ENCODE measurements at regions not wholly inside any gene's neighbourhood (a gene's known extent, or its start where the extent isn't known, plus 50 kb on each side); places are given as distances from the start of the nearest gene placed in this dataset.
"Not testable (repeated sequence)": the region's sequence is repeated elsewhere in the genome, so short reads cannot be mapped to it uniquely, and the experiment has no call there.

DNA sequence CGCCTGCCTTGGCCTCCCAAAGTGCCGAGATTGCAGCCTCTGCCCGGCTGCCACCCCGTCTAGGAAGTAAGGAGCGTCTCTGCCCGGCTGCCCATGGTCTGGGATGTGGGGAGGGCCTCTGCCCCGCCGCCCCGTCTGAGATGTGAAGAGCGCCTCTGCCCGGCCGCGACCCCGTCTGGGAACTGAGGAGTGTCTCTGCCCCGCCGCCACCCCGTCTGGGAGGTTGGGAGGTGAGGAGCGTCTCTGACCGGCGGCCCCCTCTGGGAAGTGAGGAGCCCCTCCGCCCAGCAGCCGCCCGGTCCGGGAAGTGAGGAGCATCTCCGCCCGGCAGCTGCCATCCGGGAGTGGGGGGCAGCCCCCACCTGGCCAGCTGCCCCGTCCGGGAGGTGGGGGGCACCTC lies 699.2 kb upstream of the TMEFF2 start:
- H3K36me3 Mint-ChIP-seq; H3K4me3 Mint-ChIP-seq; H3K4me1 Mint-ChIP-seq; ATAC-seq; H3K27ac Mint-ChIP-seq; H3K9me3 Mint-ChIP-seq; DNase-seq (ENCODE audit: low spot score in 2 of 2): not testable (repeated sequence)

DNA sequence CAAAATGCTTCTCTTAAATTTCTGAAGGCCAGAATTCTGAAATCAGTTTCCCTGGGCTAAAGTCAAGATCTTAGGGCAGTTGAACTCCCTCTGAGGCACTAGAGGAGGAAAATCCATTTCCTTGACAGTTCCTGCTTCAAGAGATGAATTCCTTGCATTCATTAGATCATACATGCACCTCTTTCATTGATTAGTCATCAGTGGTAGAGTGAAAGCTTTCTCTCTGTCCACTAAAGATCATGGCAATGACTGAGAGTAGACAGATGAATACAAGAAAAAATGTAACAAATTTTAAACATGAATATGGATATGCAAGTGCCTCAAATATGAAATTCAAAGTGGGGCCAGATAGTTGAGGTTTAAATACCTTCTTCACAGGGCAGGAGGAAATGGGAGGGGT lies 693.4 kb upstream of the TMEFF2 start:
- Mint-ChIP-seq H3K27ac (no peak overlapping the region), H3K4me3 (no peak overlapping the region), H3K9me3 (peaks cover 3% of the 10 kb centered on the region), H3K4me1 (no peaks in the 10 kb centered on the region), H3K36me3 (no peaks in the 10 kb centered on the region)
- DNase-seq (ENCODE audit: low spot score in 2 of 2), result no peak
- no peak for ATAC-seq

DNA sequence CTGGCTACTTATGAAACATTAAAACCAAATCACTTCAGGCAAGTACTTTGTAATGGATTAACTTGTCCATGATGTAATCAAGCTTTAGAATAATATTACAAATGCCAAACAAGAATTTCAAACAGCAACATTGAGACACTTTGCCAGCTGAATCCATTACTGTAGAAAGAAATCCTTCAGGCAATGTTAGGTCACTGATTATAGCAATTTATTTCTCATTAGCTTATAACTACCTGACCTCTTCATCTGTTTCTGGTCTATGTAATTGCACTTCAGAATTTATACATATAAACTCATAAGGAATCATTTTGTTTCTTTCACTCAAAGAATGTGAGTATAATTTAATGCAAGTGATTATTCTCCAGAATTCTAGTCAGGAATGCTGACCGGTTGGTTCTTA lies 692.6 kb upstream of the TMEFF2 start:
- no peaks in the 10 kb centered on the region for H3K36me3 Mint-ChIP-seq
- H3K4me3 Mint-ChIP-seq, result no peak overlapping the region
- H3K4me1 Mint-ChIP-seq, result no peaks in the 10 kb centered on the region
- peaks cover 3% of the 10 kb centered on the region for H3K9me3 Mint-ChIP-seq
- ATAC-seq (no peak), DNase-seq (ENCODE audit: low spot score in 2 of 2) (no peak)
- H3K27ac Mint-ChIP-seq, result no peak overlapping the region

DNA sequence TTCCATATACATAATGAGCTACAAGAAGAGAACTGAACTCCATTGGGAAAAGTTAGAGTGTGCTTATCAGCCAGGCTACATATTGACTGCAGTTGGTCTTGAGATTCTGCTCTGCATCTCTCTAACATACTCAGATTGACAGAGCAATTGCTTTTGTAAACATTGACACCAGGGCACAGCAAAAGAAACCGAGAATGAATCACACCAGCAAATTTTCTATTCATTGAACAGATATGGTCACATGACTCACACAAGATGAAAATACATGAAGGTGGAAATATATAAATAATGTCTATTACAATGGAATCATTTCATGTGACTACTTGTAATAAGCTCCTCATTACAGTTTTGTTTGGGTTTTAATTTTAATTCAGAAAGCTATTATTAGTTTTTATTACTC lies 691.9 kb upstream of the TMEFF2 start:
- Mint-ChIP-seq H3K4me1 (no peaks in the 10 kb centered on the region), H3K27ac (no peak overlapping the region)
- no peak for DNase-seq (ENCODE audit: low spot score in 2 of 2)

DNA sequence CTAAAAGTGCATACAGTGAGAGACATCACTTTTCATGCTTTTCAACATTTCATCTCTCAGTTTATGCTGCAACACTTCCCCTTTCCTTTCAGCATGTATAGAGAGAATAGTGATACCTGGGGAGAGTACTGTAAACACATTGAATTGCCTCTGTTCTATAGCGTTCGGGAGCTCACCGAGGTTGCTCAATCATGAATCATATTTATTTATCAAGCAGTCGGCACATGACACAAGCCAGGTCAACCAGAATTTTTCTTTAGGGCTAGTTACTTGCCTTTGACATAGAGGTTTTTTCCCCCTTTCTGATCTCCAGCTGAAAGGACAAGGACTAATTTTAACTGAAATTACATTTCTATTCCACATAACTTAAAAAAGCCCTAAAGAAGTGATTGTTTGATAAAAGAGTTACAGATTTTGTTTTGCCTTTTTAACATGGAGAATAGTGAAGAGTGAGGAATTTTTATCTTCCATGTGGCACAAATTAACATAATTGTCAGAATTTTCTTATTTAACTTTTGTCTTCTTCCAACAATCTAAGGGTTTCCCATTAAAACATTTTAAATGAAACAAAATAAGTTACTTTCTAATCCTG lies 690.9 kb upstream of the TMEFF2 start:
- H3K27ac Mint-ChIP-seq, result no peak overlapping the region
- H3K36me3 Mint-ChIP-seq, result no peaks in the 10 kb centered on the region
- no peaks in the 10 kb centered on the region for H3K4me1 Mint-ChIP-seq
- no peak overlapping the region for H3K4me3 Mint-ChIP-seq
- H3K9me3 Mint-ChIP-seq, result peaks cover 3% of the 10 kb centered on the region
- no peak for ATAC-seq
- no peak for DNase-seq (ENCODE audit: low spot score in 2 of 2)

More for the DNA sequence above, 691.9 kb upstream of the TMEFF2 start:
- Mint-ChIP-seq H3K4me3 (no peak overlapping the region), H3K36me3 (no peaks in the 10 kb centered on the region), H3K9me3 (peaks cover 3% of the 10 kb centered on the region)
- no peak for ATAC-seq

DNA sequence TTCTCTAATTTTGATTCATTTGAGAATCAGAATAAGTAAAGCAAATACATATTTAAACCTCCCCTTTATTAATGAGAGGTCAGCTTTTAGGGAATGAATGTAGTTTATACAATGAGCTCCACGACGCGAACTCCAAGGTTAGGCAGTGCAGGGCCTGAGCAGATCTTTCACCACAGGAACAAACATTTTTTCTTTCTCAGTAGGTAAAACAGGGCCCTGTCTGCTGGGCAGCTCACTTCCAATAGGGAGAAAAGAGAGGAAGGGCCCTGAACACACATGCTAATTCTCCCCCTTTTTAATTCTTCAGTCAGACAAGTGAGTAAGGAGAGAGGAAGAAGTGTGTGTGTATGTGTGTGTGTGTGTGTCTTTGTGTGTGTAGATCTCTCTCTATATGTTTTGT lies 682.4 kb upstream of the TMEFF2 start:
- no peaks in the 10 kb centered on the region for H3K36me3 Mint-ChIP-seq
- no peak for ATAC-seq
- H3K9me3 Mint-ChIP-seq, result peaks cover 3% of the 10 kb centered on the region
- H3K4me3 Mint-ChIP-seq, result no peak overlapping the region
- DNase-seq (ENCODE audit: low spot score in 2 of 2), result no peak
- no peak overlapping the region for H3K27ac Mint-ChIP-seq
- no peaks in the 10 kb centered on the region for H3K4me1 Mint-ChIP-seq

DNA sequence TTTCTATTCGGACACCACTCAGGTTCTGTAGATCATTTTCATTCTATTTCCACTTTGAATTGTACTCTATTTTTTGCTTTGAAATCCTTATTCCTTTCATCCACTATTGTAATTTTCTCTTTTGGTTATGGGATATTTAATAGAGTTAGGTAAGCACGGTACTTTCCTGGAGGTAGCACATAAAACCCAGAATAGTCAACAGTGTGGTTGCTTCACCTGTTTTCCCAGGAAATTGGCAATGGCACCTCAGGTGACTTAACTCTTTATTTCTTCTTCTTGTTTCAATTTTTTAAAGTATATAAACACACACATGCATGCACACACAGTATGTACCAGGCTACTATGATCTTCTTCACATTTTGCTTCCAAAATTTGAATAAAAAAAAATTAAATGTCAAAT lies 682.0 kb upstream of the TMEFF2 start:
- no peak overlapping the region for H3K4me3 Mint-ChIP-seq
- no peak for ATAC-seq

DNA sequence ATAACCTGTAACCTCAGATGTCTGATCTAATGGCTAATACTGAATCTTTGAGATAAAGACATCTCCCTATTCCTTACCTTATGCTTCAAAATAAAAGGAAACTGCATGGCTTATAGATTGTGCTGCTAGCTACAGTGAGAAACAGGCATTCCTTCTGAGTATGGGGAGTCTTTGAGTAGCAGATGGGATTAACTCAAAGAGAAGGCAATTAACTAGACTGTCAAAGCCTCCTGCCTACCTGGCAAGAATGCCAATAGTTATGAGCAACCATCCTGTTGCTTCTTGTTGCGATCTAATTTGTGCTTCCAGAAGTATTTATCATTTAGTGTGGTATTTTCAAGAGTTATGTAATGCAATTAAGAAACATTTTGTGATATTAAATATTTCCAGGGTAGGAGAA lies 660.0 kb upstream of the TMEFF2 start:
- H3K9me3 Mint-ChIP-seq, result peaks cover 6% of the 10 kb centered on the region
- no peak overlapping the region for H3K4me3 Mint-ChIP-seq
- no peaks in the 10 kb centered on the region for H3K4me1 Mint-ChIP-seq
- H3K27ac Mint-ChIP-seq, result no peak overlapping the region
- no peaks in the 10 kb centered on the region for H3K36me3 Mint-ChIP-seq
- no peak for ATAC-seq
- no peak for DNase-seq (ENCODE audit: low spot score in 2 of 2)

More for the DNA sequence above, 682.0 kb upstream of the TMEFF2 start:
- Mint-ChIP-seq H3K4me1 (no peaks in the 10 kb centered on the region), H3K9me3 (peaks cover 5% of the 10 kb centered on the region), H3K36me3 (no peaks in the 10 kb centered on the region), H3K27ac (no peak overlapping the region)
- no peak for DNase-seq (ENCODE audit: low spot score in 2 of 2)

DNA sequence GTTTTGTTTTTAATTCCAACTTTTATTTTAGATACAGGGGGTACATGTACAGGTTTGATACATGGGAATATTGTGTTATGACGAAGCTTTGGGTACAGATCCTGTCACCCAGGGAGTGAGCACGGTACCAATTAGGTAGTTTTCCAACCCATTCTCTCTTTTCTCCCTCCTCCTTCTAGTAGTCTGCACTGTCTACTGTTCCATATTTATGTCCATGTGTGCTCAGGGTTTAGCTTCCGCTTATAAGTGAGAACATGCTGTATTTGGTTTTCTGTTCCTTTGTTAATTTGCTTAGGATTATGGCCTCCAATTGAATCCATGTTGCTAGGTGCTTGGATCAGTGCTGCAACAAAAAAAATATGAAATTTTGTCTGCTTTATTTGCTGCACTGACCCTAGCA lies 659.3 kb upstream of the TMEFF2 start:
- Mint-ChIP-seq H3K36me3 (no peaks in the 10 kb centered on the region), H3K4me3 (no peak overlapping the region), H3K4me1 (no peaks in the 10 kb centered on the region), H3K9me3 (peaks cover 7% of the 10 kb centered on the region), H3K27ac (no peak overlapping the region)
- no peak for DNase-seq (ENCODE audit: low spot score in 2 of 2)
- ATAC-seq, result no peak

DNA sequence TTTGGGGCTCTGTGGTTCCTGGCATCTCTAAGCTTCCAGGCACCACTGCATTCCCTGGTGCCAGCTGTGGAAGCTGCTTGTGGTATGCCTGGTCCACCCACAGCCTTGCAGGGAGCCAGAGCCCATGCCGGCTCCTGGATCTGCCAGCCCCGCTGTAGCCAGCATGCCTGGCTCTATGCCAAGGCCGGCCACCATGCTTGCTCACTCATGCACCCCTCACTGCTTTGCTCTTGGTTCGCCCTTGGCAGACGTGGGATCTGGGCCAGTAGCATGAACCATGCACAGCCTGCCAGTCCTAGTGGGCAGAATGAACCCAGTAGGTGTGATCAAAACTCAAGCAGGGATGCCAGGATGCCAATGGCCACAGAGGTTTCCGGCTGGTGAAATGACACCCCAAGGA lies 634.2 kb upstream of the TMEFF2 start:
- no peaks in the 10 kb centered on the region for H3K36me3 Mint-ChIP-seq
- H3K4me3 Mint-ChIP-seq, result no peak overlapping the region
- no peaks in the 10 kb centered on the region for H3K4me1 Mint-ChIP-seq
- ATAC-seq (no peak), DNase-seq (ENCODE audit: low spot score in 2 of 2) (no peak)
- H3K27ac Mint-ChIP-seq, result no peak overlapping the region
- peaks cover 2% of the 10 kb centered on the region for H3K9me3 Mint-ChIP-seq

DNA sequence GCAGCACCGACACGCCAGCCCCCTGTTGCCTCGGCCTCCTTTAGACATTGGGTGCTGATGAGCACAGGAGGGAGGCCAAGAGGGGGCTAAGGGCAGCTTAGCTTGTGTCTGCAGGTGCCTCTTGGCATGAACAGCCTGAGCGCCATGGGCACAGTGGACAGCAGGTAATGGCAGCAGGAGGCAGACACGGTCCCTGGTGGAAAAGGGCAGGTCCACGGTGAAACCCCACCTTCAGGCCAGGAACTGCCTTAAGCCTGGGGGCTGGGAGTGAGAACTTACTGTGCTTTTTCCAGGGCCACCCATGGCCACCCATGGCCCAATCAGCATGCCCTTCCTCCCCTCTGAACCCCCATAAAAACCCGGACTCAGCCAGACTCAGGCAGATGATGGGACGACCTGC lies 633.4 kb upstream of the TMEFF2 start:
- Mint-ChIP-seq H3K4me3 (no peak overlapping the region), H3K27ac (no peak overlapping the region), H3K9me3 (peaks cover 4% of the 10 kb centered on the region), H3K4me1 (no peaks in the 10 kb centered on the region), H3K36me3 (no peaks in the 10 kb centered on the region)
- peak; percentile 21 for ATAC-seq
- no peak for DNase-seq (ENCODE audit: low spot score in 2 of 2)

DNA sequence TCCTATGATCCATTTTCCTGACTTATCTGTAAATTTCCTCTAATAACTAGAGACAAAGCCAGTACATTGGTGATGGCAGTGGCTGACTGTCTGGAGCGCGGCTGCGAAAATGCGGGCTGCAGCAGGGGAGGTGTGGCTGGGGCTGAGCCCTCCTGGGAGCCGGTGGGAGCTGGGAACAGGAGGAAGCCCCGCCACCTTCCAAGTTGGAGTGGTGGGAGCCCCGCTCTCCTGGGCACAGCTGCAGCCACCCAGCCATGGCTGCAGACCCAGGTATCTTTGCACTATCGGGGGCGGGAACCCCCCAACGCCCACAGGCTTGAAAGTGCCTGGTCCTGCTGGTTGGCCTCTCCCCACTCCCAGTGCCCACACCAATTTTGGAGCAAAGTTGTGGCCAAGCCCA lies 633.0 kb upstream of the TMEFF2 start:
- H3K36me3 Mint-ChIP-seq, result no peaks in the 10 kb centered on the region
- no peaks in the 10 kb centered on the region for H3K4me1 Mint-ChIP-seq
- no peak overlapping the region for H3K4me3 Mint-ChIP-seq
- DNase-seq (ENCODE audit: low spot score in 2 of 2) (no peak), ATAC-seq (no peak)
- no peak overlapping the region for H3K27ac Mint-ChIP-seq
- peaks cover 5% of the 10 kb centered on the region for H3K9me3 Mint-ChIP-seq

DNA sequence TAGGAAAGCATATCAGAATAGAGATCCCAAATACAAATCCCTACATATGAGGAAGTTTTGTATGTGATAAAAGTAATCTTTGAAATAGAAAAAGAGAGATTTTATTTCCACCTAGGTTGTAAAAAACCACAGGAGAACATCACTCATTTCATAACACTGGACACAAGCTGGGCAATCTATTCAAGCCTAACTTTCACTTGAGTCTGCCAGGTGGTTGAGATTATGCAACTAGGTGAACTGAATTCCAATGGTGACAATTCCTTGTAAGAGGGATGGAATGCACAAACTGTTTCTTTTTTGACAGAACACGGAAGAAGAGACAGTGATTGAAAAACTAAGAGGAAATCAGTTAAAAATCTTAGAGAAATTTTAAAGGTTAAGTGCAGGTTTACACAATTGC lies 619.6 kb upstream of the TMEFF2 start:
- Mint-ChIP-seq H3K9me3 (peaks cover 16% of the 10 kb centered on the region), H3K4me1 (no peaks in the 10 kb centered on the region), H3K4me3 (no peak overlapping the region), H3K27ac (no peak overlapping the region), H3K36me3 (no peaks in the 10 kb centered on the region)
- ATAC-seq (no peak), DNase-seq (ENCODE audit: low spot score in 2 of 2) (no peak)

DNA sequence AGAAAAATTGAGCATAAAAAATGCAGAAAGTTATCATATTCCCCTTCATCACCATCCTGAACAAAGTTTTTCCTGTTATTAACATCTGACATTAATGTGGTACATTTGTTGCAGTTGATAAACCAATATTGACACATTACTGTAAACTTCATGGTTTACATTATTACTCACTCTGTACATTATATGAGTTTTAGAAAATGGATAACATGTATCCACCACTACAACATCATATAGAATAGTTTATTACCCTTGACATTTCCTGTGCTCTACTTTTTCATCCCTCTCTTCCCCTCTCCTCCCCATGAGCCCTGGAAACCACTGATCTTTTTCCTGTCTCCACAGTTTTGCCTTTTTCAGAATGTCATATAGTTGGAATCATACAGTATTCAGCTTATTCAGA lies 618.6 kb upstream of the TMEFF2 start:
- Mint-ChIP-seq H3K4me3 (no peak overlapping the region), H3K27ac (no peak overlapping the region), H3K4me1 (no peaks in the 10 kb centered on the region), H3K36me3 (no peaks in the 10 kb centered on the region), H3K9me3 (peaks cover 12% of the 10 kb centered on the region)
- no peak for ATAC-seq
- DNase-seq (ENCODE audit: low spot score in 2 of 2), result no peak

DNA sequence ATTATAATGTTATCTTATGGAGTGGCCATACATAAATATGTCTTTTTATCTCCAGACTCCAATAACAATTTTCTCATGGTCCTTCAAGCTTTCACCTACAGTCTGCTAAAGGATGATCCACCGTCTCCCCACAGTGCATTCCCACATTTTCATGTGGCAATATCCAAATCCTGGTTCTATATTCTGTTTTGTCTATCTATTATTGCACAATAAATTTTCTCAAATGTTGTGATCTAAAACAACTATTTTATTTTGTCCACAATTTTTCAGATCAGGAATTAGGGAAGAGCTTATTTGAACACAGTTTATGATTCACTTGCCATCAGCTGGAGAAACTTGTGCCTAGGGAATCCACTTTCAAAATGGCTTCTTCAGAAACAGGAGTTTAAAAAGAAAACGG lies 614.4 kb upstream of the TMEFF2 start:
- ATAC-seq (no peak), DNase-seq (ENCODE audit: low spot score in 2 of 2) (no peak)
- Mint-ChIP-seq H3K27ac (no peak overlapping the region), H3K4me3 (no peak overlapping the region), H3K4me1 (no peaks in the 10 kb centered on the region), H3K36me3 (no peaks in the 10 kb centered on the region), H3K9me3 (peaks cover 17% of the 10 kb centered on the region)

DNA sequence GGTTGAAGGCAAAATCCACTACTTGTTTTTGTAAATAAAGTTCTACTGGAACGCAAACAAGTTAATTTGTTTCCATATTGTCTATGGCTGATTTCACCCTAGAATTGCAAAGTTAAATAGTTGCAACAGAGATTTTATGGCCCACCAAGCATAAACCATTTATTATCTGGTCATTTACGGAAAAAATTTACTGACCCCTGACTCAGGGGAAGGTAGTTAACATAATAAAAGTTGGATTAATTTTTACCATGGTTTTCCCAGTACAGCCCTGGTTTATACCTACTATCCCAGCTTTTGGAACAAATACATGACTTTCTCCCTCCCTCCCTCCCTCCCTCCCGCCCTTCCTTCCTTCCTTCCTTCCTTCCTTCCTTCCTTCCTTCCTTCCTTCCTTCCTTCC lies 588.9 kb upstream of the TMEFF2 start:
- H3K9me3 Mint-ChIP-seq, result peaks cover 3% of the 10 kb centered on the region
- no peaks in the 10 kb centered on the region for H3K4me1 Mint-ChIP-seq
- H3K27ac Mint-ChIP-seq, result no peak overlapping the region
- H3K36me3 Mint-ChIP-seq, result no peaks in the 10 kb centered on the region
- DNase-seq (ENCODE audit: low spot score in 2 of 2) (no peak), ATAC-seq (no peak)
- no peak overlapping the region for H3K4me3 Mint-ChIP-seq
